K562 (cell line): ENCODE measurements at regions not wholly inside any gene's neighbourhood (a gene's known extent, or its start where the extent isn't known, plus 50 kb on each side); places are given as distances from the start of the nearest gene placed in this dataset.

Experiments used
- ATAC-seq: fragments of 200-7000 bp; cut with Tn5 transposase; 3 replicates; pipeline ENCODE4 v1.9.1; 2020; ENCODE audit warnings: moderate library complexity
- BruUV-seq: library from RNA; stranded (reverse); fragments of 400-500 nt; replicated peaks from 2 replicates; lab custom pipeline; 2021; lab: Mats Ljungman, UMichigan
- CTCF ChIA-PET: fragments of 300-600 bp; formaldehyde crosslinking; extraction: SDS; loops from one replicate; lab custom pipeline; 2021; ENCODE audit warnings: low intra/inter-chr PET ratio; lab: Yijun Ruan, JAX
- POLR2A ChIA-PET: fragments of 300-600, 350-650 bp; sonication (Branson Sonifier 250); formaldehyde crosslinking; extraction: SDS; loops from one replicate; lab custom pipeline; 2021; ENCODE audit warnings: antibody characterized with exemption, inconsistent platforms; lab: Yijun Ruan, JAX
- DNase-seq, 4 experiments: peaks; one replicate each; pipeline versions ENCODE4 v3.0.0 to v3.0.0-alpha.2; 2011 to 2018; ENCODE audit warnings: low spot score in 3 of 4, mixed read lengths in 3 of 4; ENCODE audit errors: extremely low read depth in 1 of 4
- FAIRE-seq: peaks from 2 replicates; lab custom pipeline; 2011; peaks lifted over from hg19 to GRCh38; lab: Jason Lieb, UNC
- H2AFZ ChIP-seq: 2 replicates; pipeline ENCODE4 v1.6.0; 2011; ENCODE audit warnings: low read depth, low read length, control low read depth, inconsistent platforms
- H3K27ac ChIP-seq: fragments of 200-600 bp; 3 replicates; pipeline ENCODE4 v1.8.0; 2011; ENCODE audit warnings: low read depth, mild to moderate bottlenecking, control low read depth, inconsistent platforms, low read length, moderate library complexity, mixed read lengths; ENCODE audit errors: extremely low read depth
- H3K27me3 ChIP-seq, 2 experiments: fragments of 300-600 bp in 1 of 2; 2 replicates in 1 of 2; 3 replicates in 1 of 2; pipeline versions ENCODE4 v1.6.0 to v1.8.0; 2011; ENCODE audit warnings: inconsistent platforms in 2 of 2, low read length in 2 of 2, mild to moderate bottlenecking in 1 of 2, mixed read lengths in 1 of 2, moderate library complexity in 1 of 2; ENCODE audit not compliant: control insufficient read depth in 2 of 2, insufficient read depth in 2 of 2
- H3K36me3 ChIP-seq: fragments of 300-600 bp; 3 replicates; pipeline ENCODE4 v1.8.0; 2011; ENCODE audit warnings: mild to moderate bottlenecking, low read length, inconsistent platforms; ENCODE audit not compliant: control insufficient read depth, insufficient read depth
- H3K4me1 ChIP-seq, 2 experiments: fragments of 200-600 bp in 1 of 2; replicated peaks in 1 of 2; 2 replicates in 1 of 2; 3 replicates in 1 of 2; pipeline versions ENCODE4 v1.5.1 to v1.8.0; 2011; ENCODE audit warnings: inconsistent platforms in 2 of 2, low read length in 2 of 2, mild to moderate bottlenecking in 1 of 2, mixed read lengths in 1 of 2, moderate library complexity in 1 of 2; ENCODE audit not compliant: control insufficient read depth in 2 of 2, insufficient read depth in 2 of 2
- H3K4me2 ChIP-seq: 2 replicates; pipeline ENCODE4 v1.6.1; 2011; ENCODE audit warnings: low read length, control low read depth, inconsistent platforms, mixed read lengths; ENCODE audit not compliant: insufficient read depth
- H3K4me3 ChIP-seq: fragments of 200-600 bp; sonication (generic), shearing (Covaris generic); 2 replicates; pipeline ENCODE4 v1.5.1; 2016; ENCODE audit warnings: control low read depth, inconsistent platforms
- H3K79me2 ChIP-seq: fragments of 200-600 bp; 3 replicates; pipeline ENCODE4 v1.8.0; 2011; ENCODE audit warnings: low read length, inconsistent platforms; ENCODE audit not compliant: control insufficient read depth, insufficient read depth
- H3K9ac ChIP-seq, 2 experiments: 2 replicates each; pipeline versions ENCODE4 v1.6.0 to v1.6.1; 2011; ENCODE audit warnings: low read depth in 2 of 2, low read length in 2 of 2, control low read depth in 1 of 2, inconsistent platforms in 1 of 2, mild to moderate bottlenecking in 1 of 2, mixed read lengths in 1 of 2; ENCODE audit not compliant: insufficient read depth in 1 of 2
- H3K9me1 ChIP-seq: one replicate; pipeline ENCODE4 v1.6.0; 2011; ENCODE audit warnings: inconsistent platforms, mild to moderate bottlenecking, low read length, moderate library complexity; ENCODE audit not compliant: control insufficient read depth, insufficient read depth
- H3K9me3 ChIP-seq: replicated peaks from 2 replicates; pipeline ENCODE4 v1.5.1; 2011; ENCODE audit warnings: low read depth, low read length, inconsistent platforms; ENCODE audit not compliant: control insufficient read depth, insufficient read depth
- H4K20me1 ChIP-seq: replicated peaks from 2 replicates; pipeline ENCODE4 v1.6.1; 2011; ENCODE audit warnings: low read length, inconsistent platforms, mixed read lengths; ENCODE audit not compliant: control insufficient read depth, insufficient read depth
- JUNB ChIP-seq: fragments of 450-650 bp; formaldehyde crosslinking; conservative IDR thresholded peaks from 2 replicates; pipeline ENCODE4 v1.4.0; 2020; ENCODE audit warnings: mild to moderate bottlenecking
- MEF2A ChIP-seq: IDR thresholded peaks from 2 replicates; pipeline ENCODE4 v1.6.1; 2011; ENCODE audit warnings: low read depth, mild to moderate bottlenecking, low read length, moderate library complexity; ENCODE audit not compliant: control insufficient read depth
- SMAD2 ChIP-seq: fragments of 150-350 bp; IDR thresholded peaks from 2 replicates; pipeline ENCODE4 v1.6.1; 2014; ENCODE audit warnings: low read depth, mild to moderate bottlenecking, low read length
- ZNF561 ChIP-seq: fragments of 450-650 bp; formaldehyde crosslinking; conservative IDR thresholded peaks from 2 replicates; pipeline ENCODE4 v1.4.0; 2020; ENCODE audit warnings: mild to moderate bottlenecking, moderate library complexity
- WGBS: fragments of 100-300 bp; shearing (Covaris generic); methylation state at CpG from one replicate; pipeline ENCODE4 v1.1.6; 2016; ENCODE audit warnings: low coverage, mixed read lengths; ENCODE audit not compliant: insufficient coverage; ENCODE audit errors: missing lambda C conversion rate; 5-methylcytosine and 5-hydroxymethylcytosine counted together
- in situ Hi-C: fragments of 300-500 bp; cut with MboI; formaldehyde crosslinking; loops from 4 replicates; pipeline ENCODE4 v1.15.0; 2018; ENCODE audit warnings: inconsistent platforms, mixed read lengths
- intact Hi-C: fragments of 100-400 bp; cut with micrococcal nuclease; formaldehyde crosslinking; loops from 2 replicates; pipeline ENCODE4 v1.14.2; 2022
- TF ChIP-seq, protein P1 (sequence below): fragments of 250-450 bp; sonication (Bioruptor Pico); IDR thresholded peaks from 2 replicates; pipeline ENCODE4 v1.8.0; 2021; ENCODE audit warnings: moderate library complexity, mild to moderate bottlenecking, inconsistent platforms

DNA sequence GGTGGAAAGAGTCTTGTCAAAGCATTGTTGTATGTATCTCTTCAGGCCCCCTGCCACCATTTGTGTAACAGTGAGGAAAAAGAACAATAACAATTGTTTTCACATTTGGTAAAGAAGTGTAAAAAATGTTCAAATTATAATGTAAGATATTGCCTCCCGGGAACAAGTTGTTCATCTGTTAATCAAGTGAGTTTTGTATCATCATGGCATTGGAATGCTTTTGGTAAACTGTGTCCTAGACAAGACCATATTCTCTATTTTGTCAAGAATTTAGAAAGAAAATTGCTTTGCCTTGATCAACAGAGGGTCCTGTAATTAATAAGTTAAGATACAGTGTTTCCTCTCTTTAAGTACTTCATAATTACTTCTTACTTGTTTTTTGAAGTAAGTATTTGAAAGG, 692.0 kb upstream of the NR5A2 start:
- intact Hi-C loops = no loop called here
- ChIA-PET CTCF (no interaction called here), POLR2A (no interaction called here)
- no peaks in the 10 kb centered on the region for H3K36me3 ChIP-seq
- no peaks in the 10 kb centered on the region for H3K27me3 ChIP-seq
- H3K79me2 ChIP-seq = no peaks in the 10 kb centered on the region
- H3K9ac ChIP-seq = no peak overlapping the region
- H3K27ac ChIP-seq = no peak overlapping the region
- TF ChIP-seq, protein P1, sequence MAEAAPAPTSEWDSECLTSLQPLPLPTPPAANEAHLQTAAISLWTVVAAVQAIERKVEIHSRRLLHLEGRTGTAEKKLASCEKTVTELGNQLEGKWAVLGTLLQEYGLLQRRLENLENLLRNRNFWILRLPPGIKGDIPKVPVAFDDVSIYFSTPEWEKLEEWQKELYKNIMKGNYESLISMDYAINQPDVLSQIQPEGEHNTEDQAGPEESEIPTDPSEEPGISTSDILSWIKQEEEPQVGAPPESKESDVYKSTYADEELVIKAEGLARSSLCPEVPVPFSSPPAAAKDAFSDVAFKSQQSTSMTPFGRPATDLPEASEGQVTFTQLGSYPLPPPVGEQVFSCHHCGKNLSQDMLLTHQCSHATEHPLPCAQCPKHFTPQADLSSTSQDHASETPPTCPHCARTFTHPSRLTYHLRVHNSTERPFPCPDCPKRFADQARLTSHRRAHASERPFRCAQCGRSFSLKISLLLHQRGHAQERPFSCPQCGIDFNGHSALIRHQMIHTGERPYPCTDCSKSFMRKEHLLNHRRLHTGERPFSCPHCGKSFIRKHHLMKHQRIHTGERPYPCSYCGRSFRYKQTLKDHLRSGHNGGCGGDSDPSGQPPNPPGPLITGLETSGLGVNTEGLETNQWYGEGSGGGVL (CRISPR knock-in tag) = no peak
- TF ChIP-seq MEF2A (no peak), JUNB (CRISPR knock-in tag) (no peak), SMAD2 (no peak), ZNF561 (no peak)
- WGBS = 0% methylated on average over 1 of the region's 1 CpG
- H3K9me1 ChIP-seq = no peaks in the 10 kb centered on the region
- H3K4me3 ChIP-seq = no peak overlapping the region
- DNase-seq (no peak), ATAC-seq (no peak), FAIRE-seq (no peak)
- no TSS peak for BruUV-seq
- H4K20me1 ChIP-seq = no peaks in the 10 kb centered on the region
- no peaks in the 10 kb centered on the region for H3K4me1 ChIP-seq
- no peak overlapping the region for H3K4me2 ChIP-seq
- in situ Hi-C loops = no loop called here
- H3K9me3 ChIP-seq = no peaks in the 10 kb centered on the region; the same call in 1 of the 2 replicates
- H2AFZ ChIP-seq = no peak overlapping the region
